ENCODE measurements at regions not wholly inside any gene's neighbourhood (a gene's known extent, or its start where the extent isn't known, plus 50 kb on each side); places are given as distances from the start of the nearest gene placed in this dataset.

DNA sequence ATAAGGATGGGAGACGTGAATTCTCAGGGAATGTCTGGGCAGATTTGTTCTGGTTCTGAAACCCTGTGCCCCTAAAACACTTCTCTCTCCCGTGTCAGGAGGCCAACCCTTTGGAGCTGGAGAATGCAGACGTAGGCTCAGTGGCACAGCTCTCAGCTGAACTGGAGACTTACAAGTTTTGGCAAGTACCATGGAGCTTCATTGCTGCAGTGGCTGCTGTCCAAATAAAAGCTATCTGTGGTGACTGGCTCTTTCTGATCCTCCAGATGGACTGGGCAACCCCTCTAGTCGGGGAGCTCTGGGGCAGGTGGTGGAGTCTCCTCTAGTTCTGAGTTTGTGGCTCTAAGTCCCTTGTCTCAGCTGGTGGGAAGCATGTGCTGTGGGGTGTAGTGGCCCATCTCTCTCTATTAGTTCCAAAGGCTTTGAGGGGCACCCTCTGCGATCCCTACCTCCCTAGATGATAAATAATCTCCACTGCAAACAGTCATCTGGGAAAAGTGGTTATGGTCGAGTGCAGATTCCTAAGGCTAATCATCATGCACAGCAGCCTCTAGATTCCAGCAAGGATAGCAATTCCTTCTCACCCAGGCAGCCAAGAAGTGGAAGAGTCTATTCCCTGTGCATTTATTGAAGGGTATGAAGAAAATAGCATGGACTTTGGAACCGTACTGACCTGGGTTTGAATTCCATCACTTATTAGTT lies 204.2 kb upstream of the KLF4 start:
- 85% methylated on average over 6 of the region's 7 CpGs for WGBS

DNA sequence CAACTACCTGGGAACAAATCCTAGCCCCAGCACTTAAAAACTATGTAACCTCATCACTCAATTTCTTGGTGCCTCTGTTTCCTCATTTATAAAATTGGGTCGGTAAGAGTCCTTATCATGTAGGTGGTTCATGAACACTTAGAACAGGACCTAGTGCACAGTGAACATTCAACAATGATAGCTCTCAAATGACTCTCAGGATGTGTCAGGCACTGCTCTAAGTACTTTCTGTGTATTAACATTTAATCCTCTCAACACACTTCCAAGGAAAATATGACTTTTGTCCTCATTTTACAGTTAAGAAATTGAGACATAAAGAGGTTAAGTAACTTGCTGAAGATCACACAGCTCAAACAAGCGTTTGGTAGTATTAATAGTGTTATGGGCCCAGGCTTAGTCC lies 202.1 kb upstream of the KLF4 start:
- 100% methylated on average over 1 of the region's 2 CpGs for WGBS
- DNase-seq, result no peak
- no peak overlapping the region for H4K91ac ChIP-seq (ENCODE audit: low read length)
- H3K4ac ChIP-seq (ENCODE audit: low read depth in 1 of 2, low read length in 2 of 2), result no peak overlapping the region
- no peak overlapping the region for H2BK12ac ChIP-seq (ENCODE audit: low read length in 2 of 2)
- H2BK120ac ChIP-seq (ENCODE audit: low read depth, low read length), result no peak overlapping the region
- H3K23ac ChIP-seq (ENCODE audit: low read length in 2 of 2), result no peak overlapping the region
- no peak overlapping the region for H2BK5ac ChIP-seq (ENCODE audit: low read depth, low read length, poor library complexity, severe bottlenecking)
- no peaks in the 10 kb centered on the region for H3K9me3 ChIP-seq (ENCODE audit: control insufficient read depth, low read length)
- no peak overlapping the region for H3K4me3 ChIP-seq (ENCODE audit: insufficient read depth in 1 of 2, low read depth in 1 of 2, low read length in 2 of 2)
- no peaks in the 10 kb centered on the region for H3K27me3 ChIP-seq (ENCODE audit: control insufficient read depth in 1 of 2, insufficient read depth in 1 of 2, low read length in 2 of 2)
- H3K79me1 ChIP-seq (replicated peaks; ENCODE audit: low read length, poor library complexity, severe bottlenecking), result no peaks in the 10 kb centered on the region
- no peak overlapping the region for H4K8ac ChIP-seq (ENCODE audit: low read length)
- H2AFZ ChIP-seq (ENCODE audit: low read depth, low read length), result no peak overlapping the region
- H2AK5ac ChIP-seq (ENCODE audit: low read length, severe bottlenecking), result no peak overlapping the region
- no peak overlapping the region for H3K14ac ChIP-seq (ENCODE audit: low read length in 2 of 2)
- H3K27ac ChIP-seq (ENCODE audit: low read length, poor library complexity, severe bottlenecking), result no peak overlapping the region
- no peak overlapping the region for H3K18ac ChIP-seq (ENCODE audit: low read depth in 1 of 2, low read length in 2 of 2)
- H3K4me2 ChIP-seq (ENCODE audit: low read length, poor library complexity, severe bottlenecking), result no peak overlapping the region
- H2BK15ac ChIP-seq (ENCODE audit: low read depth, poor library complexity, severe bottlenecking), result no peak overlapping the region
- H3K9ac ChIP-seq (ENCODE audit: low read length), result no peak overlapping the region
- peaks cover 5% of the 10 kb centered on the region for H3K4me1 ChIP-seq (ENCODE audit: control insufficient read depth, insufficient read depth, low read depth, low read length)
- no peaks in the 10 kb centered on the region for H3K36me3 ChIP-seq (ENCODE audit: control insufficient read depth in 1 of 2, insufficient read depth in 2 of 2, low read depth in 1 of 2, low read length in 2 of 2)

More for the DNA sequence above, 204.2 kb upstream of the KLF4 start:
- Histone ChIP-seq H2AFZ (ENCODE audit: low read depth, low read length) (no peak overlapping the region), H3K9me3 (ENCODE audit: control insufficient read depth, low read length) (no peaks in the 10 kb centered on the region), H3K18ac (ENCODE audit: low read depth in 1 of 2, low read length in 2 of 2) (no peak overlapping the region), H3K79me1 (replicated peaks; ENCODE audit: low read length, poor library complexity, severe bottlenecking) (no peaks in the 10 kb centered on the region), H3K14ac (ENCODE audit: low read length in 2 of 2) (no peak overlapping the region), H3K4me2 (ENCODE audit: low read length, poor library complexity, severe bottlenecking) (no peak overlapping the region), H4K91ac (ENCODE audit: low read length) (no peak overlapping the region), H3K27ac (ENCODE audit: low read length, poor library complexity, severe bottlenecking) (peak overlapping the region; percentile 49), H2BK5ac (ENCODE audit: low read depth, low read length, poor library complexity, severe bottlenecking) (no peak overlapping the region), H4K8ac (ENCODE audit: low read length) (no peak overlapping the region), H3K9ac (ENCODE audit: low read length) (no peak overlapping the region), H2AK5ac (ENCODE audit: low read length, severe bottlenecking) (peak overlapping the region; percentile 30), H3K36me3 (ENCODE audit: control insufficient read depth in 1 of 2, insufficient read depth in 2 of 2, low read depth in 1 of 2, low read length in 2 of 2) (no peaks in the 10 kb centered on the region), H3K23ac (ENCODE audit: low read length in 2 of 2) (no peak overlapping the region), H2BK15ac (ENCODE audit: low read depth, poor library complexity, severe bottlenecking) (peak overlapping the region; percentile 31), H2BK12ac (ENCODE audit: low read length in 2 of 2) (no peak overlapping the region), H3K4me3 (ENCODE audit: insufficient read depth in 1 of 2, low read depth in 1 of 2, low read length in 2 of 2) (no peak overlapping the region), H3K27me3 (ENCODE audit: control insufficient read depth in 1 of 2, insufficient read depth in 1 of 2, low read length in 2 of 2) (no peaks in the 10 kb centered on the region), H2BK120ac (ENCODE audit: low read depth, low read length) (no peak overlapping the region), H3K4me1 (ENCODE audit: control insufficient read depth, insufficient read depth, low read depth, low read length) (peaks cover 5% of the 10 kb centered on the region), H3K4ac (ENCODE audit: low read depth in 1 of 2, low read length in 2 of 2) (no peak overlapping the region)
- peak; percentile 72 for DNase-seq

DNA sequence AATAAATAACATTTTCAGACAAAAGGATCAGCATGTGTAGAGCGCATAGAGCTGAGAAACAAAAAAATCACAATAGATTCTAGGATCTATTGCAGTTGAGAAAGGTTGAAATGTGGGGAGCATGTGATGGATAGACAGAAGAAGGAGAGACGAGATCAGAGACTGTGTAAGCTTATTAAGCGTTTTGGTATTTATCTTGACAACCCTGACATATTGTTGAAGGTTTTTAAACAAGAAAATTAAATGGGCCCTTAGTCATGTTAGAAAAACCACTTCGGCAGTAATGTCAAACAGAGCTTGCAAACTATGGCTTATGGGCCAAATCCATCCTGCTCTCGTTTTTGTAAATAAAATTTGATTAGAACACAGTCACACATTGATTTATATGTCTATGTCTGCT lies 200.5 kb upstream of the KLF4 start:
- H3K4me2 ChIP-seq (ENCODE audit: low read length, poor library complexity, severe bottlenecking), result no peak overlapping the region
- no peak overlapping the region for H2BK12ac ChIP-seq (ENCODE audit: low read length in 2 of 2)
- H3K4me1 ChIP-seq (ENCODE audit: control insufficient read depth, insufficient read depth, low read depth, low read length), result peaks cover 5% of the 10 kb centered on the region
- no peak for DNase-seq
- no peak overlapping the region for H3K9ac ChIP-seq (ENCODE audit: low read length)
- no peak overlapping the region for H2AK5ac ChIP-seq (ENCODE audit: low read length, severe bottlenecking)
- no peaks in the 10 kb centered on the region for H3K27me3 ChIP-seq (ENCODE audit: control insufficient read depth in 1 of 2, insufficient read depth in 1 of 2, low read length in 2 of 2)
- 58% methylated on average over 3 of the region's 5 CpGs for WGBS
- no peak overlapping the region for H2BK5ac ChIP-seq (ENCODE audit: low read depth, low read length, poor library complexity, severe bottlenecking)
- no peak overlapping the region for H3K23ac ChIP-seq (ENCODE audit: low read length in 2 of 2)
- no peak overlapping the region for H4K91ac ChIP-seq (ENCODE audit: low read length)
- H2AFZ ChIP-seq (ENCODE audit: low read depth, low read length), result no peak overlapping the region
- H3K79me1 ChIP-seq (replicated peaks; ENCODE audit: low read length, poor library complexity, severe bottlenecking), result no peaks in the 10 kb centered on the region
- no peak overlapping the region for H3K14ac ChIP-seq (ENCODE audit: low read length in 2 of 2)
- H3K18ac ChIP-seq (ENCODE audit: low read depth in 1 of 2, low read length in 2 of 2), result no peak overlapping the region
- no peaks in the 10 kb centered on the region for H3K9me3 ChIP-seq (ENCODE audit: control insufficient read depth, low read length)
- no peak overlapping the region for H3K4me3 ChIP-seq (ENCODE audit: insufficient read depth in 1 of 2, low read depth in 1 of 2, low read length in 2 of 2)
- H2BK120ac ChIP-seq (ENCODE audit: low read depth, low read length), result no peak overlapping the region
- no peak overlapping the region for H3K27ac ChIP-seq (ENCODE audit: low read length, poor library complexity, severe bottlenecking)
- H2BK15ac ChIP-seq (ENCODE audit: low read depth, poor library complexity, severe bottlenecking), result no peak overlapping the region
- no peaks in the 10 kb centered on the region for H3K36me3 ChIP-seq (ENCODE audit: control insufficient read depth in 1 of 2, insufficient read depth in 2 of 2, low read depth in 1 of 2, low read length in 2 of 2)
- no peak overlapping the region for H3K4ac ChIP-seq (ENCODE audit: low read depth in 1 of 2, low read length in 2 of 2)
- H4K8ac ChIP-seq (ENCODE audit: low read length), result no peak overlapping the region

DNA sequence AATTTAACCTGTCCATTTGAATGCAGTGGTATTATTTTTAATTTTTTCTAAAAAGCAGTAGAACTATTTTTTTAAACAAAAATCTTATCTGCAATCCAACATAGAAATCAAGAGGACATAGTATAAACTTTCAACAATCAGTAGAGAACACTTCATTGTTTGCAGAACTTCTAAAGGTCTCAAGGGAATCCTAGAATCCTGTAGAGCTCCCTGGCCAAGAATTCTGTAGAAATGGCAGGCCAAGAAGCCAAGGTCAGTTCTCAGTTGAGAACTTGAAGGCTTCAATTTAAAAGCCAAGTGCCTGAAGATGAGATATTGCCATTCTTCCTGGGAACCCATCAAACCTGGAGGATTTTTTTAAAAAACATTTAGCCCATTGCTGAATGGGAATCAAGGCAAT lies 199.2 kb upstream of the KLF4 start:
- Histone ChIP-seq H3K14ac (ENCODE audit: low read length in 2 of 2) (no peak overlapping the region), H3K27ac (ENCODE audit: low read length, poor library complexity, severe bottlenecking) (no peak overlapping the region), H4K91ac (ENCODE audit: low read length) (no peak overlapping the region), H2BK5ac (ENCODE audit: low read depth, low read length, poor library complexity, severe bottlenecking) (no peak overlapping the region), H3K4me3 (ENCODE audit: insufficient read depth in 1 of 2, low read depth in 1 of 2, low read length in 2 of 2) (no peak overlapping the region), H3K27me3 (ENCODE audit: control insufficient read depth in 1 of 2, insufficient read depth in 1 of 2, low read length in 2 of 2) (no peaks in the 10 kb centered on the region), H3K4me2 (ENCODE audit: low read length, poor library complexity, severe bottlenecking) (no peak overlapping the region), H3K79me1 (replicated peaks; ENCODE audit: low read length, poor library complexity, severe bottlenecking) (no peaks in the 10 kb centered on the region), H3K9ac (ENCODE audit: low read length) (no peak overlapping the region), H3K9me3 (ENCODE audit: control insufficient read depth, low read length) (no peaks in the 10 kb centered on the region), H3K4ac (ENCODE audit: low read depth in 1 of 2, low read length in 2 of 2) (no peak overlapping the region), H3K23ac (ENCODE audit: low read length in 2 of 2) (no peak overlapping the region), H2BK12ac (ENCODE audit: low read length in 2 of 2) (no peak overlapping the region), H3K4me1 (ENCODE audit: control insufficient read depth, insufficient read depth, low read depth, low read length) (peaks cover 3% of the 10 kb centered on the region), H3K18ac (ENCODE audit: low read depth in 1 of 2, low read length in 2 of 2) (no peak overlapping the region), H2AFZ (ENCODE audit: low read depth, low read length) (no peak overlapping the region), H2AK5ac (ENCODE audit: low read length, severe bottlenecking) (no peak overlapping the region), H3K36me3 (ENCODE audit: control insufficient read depth in 1 of 2, insufficient read depth in 2 of 2, low read depth in 1 of 2, low read length in 2 of 2) (no peaks in the 10 kb centered on the region), H2BK120ac (ENCODE audit: low read depth, low read length) (no peak overlapping the region), H2BK15ac (ENCODE audit: low read depth, poor library complexity, severe bottlenecking) (no peak overlapping the region), H4K8ac (ENCODE audit: low read length) (no peak overlapping the region)
- no peak for DNase-seq
